Gastrocnemius medialis (tissue), 4 donors: ENCODE measurements at regions not wholly inside any gene's neighbourhood (a gene's known extent, or its start where the extent isn't known, plus 50 kb on each side); places are given as distances from the start of the nearest gene placed in this dataset.

Experiments used
- ATAC-seq, 2 donors: fragments of 150-250 bp; one replicate each; pipeline ENCODE4 v1.9.1; 2016
- DNase-seq, 2 donors: peaks; one replicate each; pipeline ENCODE4 v3.0.0-alpha.2; 2019
- H3K27ac ChIP-seq, 4 donors: fragments of 200-600 bp; sonication (generic); 1 replicate in 1 of 4; 2 replicates in 3 of 4; pipeline ENCODE4 v1.5.1; 2016 to 2018; ENCODE audit warnings: mild to moderate bottlenecking in 2 of 4, moderate library complexity in 1 of 4
- H3K27me3 ChIP-seq, 3 donors: fragments of 200-600 bp; sonication (generic) in 2 of 3; 1 replicate in 1 of 3; 2 replicates in 2 of 3; pipeline versions ENCODE4 v1.5.1 to v1.6.0; 2016 to 2019; ENCODE audit warnings: mild to moderate bottlenecking in 1 of 3, moderate library complexity in 1 of 3
- H3K36me3 ChIP-seq, 2 donors: fragments of 200-600 bp; sonication (generic) in 1 of 2; one replicate each; pipeline ENCODE4 v1.5.1; 2017 to 2018
- H3K4me1 ChIP-seq, 2 donors: fragments of 200-600 bp; sonication (generic) in 1 of 2; one replicate each; pipeline ENCODE4 v1.5.1; 2016 to 2017; ENCODE audit warnings: mild to moderate bottlenecking in 2 of 2
- H3K4me3 ChIP-seq, 4 donors: fragments of 200-600 bp; sonication (generic) in 3 of 4; 1 replicate in 1 of 4; 2 replicates in 3 of 4; pipeline ENCODE4 v1.5.1; 2016 to 2019; ENCODE audit warnings: mild to moderate bottlenecking in 2 of 4
- H3K9me3 ChIP-seq, 3 donors: fragments of 200-600 bp; sonication (generic) in 2 of 3; 1 replicate in 1 of 3; 2 replicates in 2 of 3; pipeline ENCODE4 v1.5.1; 2016 to 2019
- POLR2A ChIP-seq, 2 donors: fragments of 450-650 bp; IDR thresholded peaks; one replicate each; pipeline ENCODE4 v1.6.1; 2017; ENCODE audit warnings: antibody characterized with exemption in 2 of 2, mild to moderate bottlenecking in 2 of 2, moderate library complexity in 2 of 2
- in situ Hi-C, 4 donors: fragments of 200-750 bp; cut with MboI; loops; one replicate each; pipeline versions ENCODE4 v1.15.0 to v1.8.0; 2017; ENCODE audit warnings: low sequenced_read_pairs in 4 of 4
- intact Hi-C: fragments of 100-400 bp; cut with DNase I; formaldehyde crosslinking; loops from one replicate; pipeline ENCODE4 v1.15.1; 2023; ENCODE audit warnings: low total_unique reads
- TF ChIP-seq, protein P1 (sequence below), 5 experiments: fragments of 450-650 bp in 3 of 5; fragments of 200-600 bp in 2 of 5; sonication (generic) in 2 of 5; IDR thresholded peaks in 4 of 5; conservative IDR thresholded peaks in 1 of 5; 1 replicate in 4 of 5; 2 replicates in 1 of 5; pipeline ENCODE4 v1.5.1; 2016 to 2019; ENCODE audit warnings: antibody characterized with exemption in 5 of 5, mild to moderate bottlenecking in 3 of 5, moderate library complexity in 3 of 5

DNA sequence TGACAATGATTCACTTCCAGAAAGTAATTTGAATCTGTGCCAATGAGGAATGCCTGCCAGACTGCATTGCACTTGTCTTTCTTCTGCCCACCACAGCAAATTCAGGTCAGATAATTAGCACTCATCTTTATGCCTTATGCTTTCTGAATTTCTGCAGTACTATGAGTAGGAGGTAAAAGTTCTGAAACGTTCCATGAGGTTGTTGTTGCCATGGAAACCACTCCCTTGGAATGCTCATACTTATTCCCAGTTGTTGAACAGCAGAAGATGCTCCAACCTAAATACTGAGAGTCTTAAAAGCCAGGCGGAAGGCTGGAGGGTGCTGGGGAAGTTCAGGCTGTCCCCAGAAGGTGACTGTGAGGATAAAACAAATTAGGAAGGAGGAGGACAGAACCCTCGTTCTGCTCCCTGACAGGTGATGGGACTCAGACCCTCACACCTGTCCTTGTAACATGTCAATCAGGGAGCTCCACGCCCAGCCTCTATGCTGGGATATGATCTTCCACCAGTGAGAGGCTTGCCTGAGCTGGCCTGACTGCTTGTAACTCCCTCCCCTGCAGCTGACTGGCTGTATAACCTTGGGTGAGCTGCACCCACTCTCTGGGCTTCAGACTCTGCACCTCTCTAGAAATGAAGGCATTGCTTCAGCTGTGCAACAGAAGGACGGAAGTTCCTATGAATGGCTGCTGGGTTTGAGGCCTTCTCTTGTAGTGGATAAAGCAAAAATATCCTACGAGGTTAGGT, 554.3 kb upstream of the MGMT start:
- intact Hi-C loops (no loop called here), in situ Hi-C loops (no loop called here)
- H3K4me1 ChIP-seq, result peaks cover 0 to 6% of the 10 kb centered on the region in 2 donors
- H3K27ac ChIP-seq, result no peak overlapping the region
- H3K27me3 ChIP-seq, result no peaks in the 10 kb centered on the region
- TF ChIP-seq, protein P1, sequence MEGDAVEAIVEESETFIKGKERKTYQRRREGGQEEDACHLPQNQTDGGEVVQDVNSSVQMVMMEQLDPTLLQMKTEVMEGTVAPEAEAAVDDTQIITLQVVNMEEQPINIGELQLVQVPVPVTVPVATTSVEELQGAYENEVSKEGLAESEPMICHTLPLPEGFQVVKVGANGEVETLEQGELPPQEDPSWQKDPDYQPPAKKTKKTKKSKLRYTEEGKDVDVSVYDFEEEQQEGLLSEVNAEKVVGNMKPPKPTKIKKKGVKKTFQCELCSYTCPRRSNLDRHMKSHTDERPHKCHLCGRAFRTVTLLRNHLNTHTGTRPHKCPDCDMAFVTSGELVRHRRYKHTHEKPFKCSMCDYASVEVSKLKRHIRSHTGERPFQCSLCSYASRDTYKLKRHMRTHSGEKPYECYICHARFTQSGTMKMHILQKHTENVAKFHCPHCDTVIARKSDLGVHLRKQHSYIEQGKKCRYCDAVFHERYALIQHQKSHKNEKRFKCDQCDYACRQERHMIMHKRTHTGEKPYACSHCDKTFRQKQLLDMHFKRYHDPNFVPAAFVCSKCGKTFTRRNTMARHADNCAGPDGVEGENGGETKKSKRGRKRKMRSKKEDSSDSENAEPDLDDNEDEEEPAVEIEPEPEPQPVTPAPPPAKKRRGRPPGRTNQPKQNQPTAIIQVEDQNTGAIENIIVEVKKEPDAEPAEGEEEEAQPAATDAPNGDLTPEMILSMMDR (IDR thresholded peaks at IDR 0.05 in 4 of 5, conservative IDR thresholded peaks at IDR 0.05 in 1 of 5), result no peak
- no peak for TF ChIP-seq POLR2A (IDR thresholded peaks at IDR 0.05)
- no peaks in the 10 kb centered on the region for H3K9me3 ChIP-seq
- no peaks in the 10 kb centered on the region for H3K36me3 ChIP-seq
- no peak for DNase-seq
- no peak overlapping the region for H3K4me3 ChIP-seq
- no peak for ATAC-seq

DNA sequence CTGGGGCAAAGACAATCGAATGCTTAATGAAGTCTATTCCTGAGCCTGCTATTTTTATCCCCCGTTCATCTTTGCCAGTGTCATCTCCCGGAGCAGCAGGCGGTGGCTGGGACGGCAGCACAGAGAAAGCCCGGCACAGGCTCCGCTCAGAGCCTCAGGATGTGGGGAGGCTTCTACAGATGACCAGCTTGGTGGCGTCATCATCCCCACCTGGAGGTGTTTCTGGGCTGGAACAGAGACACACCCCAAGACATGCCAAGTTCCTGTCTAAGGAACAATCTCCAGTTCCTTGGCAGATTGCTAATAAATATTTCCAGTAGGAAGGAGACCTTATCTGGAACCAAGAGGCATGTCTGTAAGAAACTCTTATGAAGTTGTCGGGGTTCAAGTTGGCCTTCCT, 552.4 kb upstream of the MGMT start:
- in situ Hi-C loops (no loop called here), intact Hi-C loops (no loop called here)
- Histone ChIP-seq H3K4me1 (peaks cover 0 to 6% of the 10 kb centered on the region in 2 donors), H3K4me3 (peak overlapping the region in 2 of 4 donors; percentile 9 to 13), H3K27ac (peak overlapping the region; percentile 36 to 57 (median 52)), H3K36me3 (no peaks in the 10 kb centered on the region), H3K27me3 (no peaks in the 10 kb centered on the region), H3K9me3 (no peaks in the 10 kb centered on the region)
- ATAC-seq, result peak; percentile 60 to 64
- peak in 1 of 2 donors; percentile 15 for TF ChIP-seq POLR2A (IDR thresholded peaks at IDR 0.05)
- TF ChIP-seq, protein P1 (IDR thresholded peaks at IDR 0.05 in 4 of 5, conservative IDR thresholded peaks at IDR 0.05 in 1 of 5), result no peak
- DNase-seq, result peak; percentile 42 to 67

- TF ChIP-seq, protein P1 (IDR thresholded peaks at IDR 0.05 in 4 of 5, conservative IDR thresholded peaks at IDR 0.05 in 1 of 5), result no peak
- TF ChIP-seq POLR2A (IDR thresholded peaks at IDR 0.05), result no peak
- no peaks in the 10 kb centered on the region for H3K27me3 ChIP-seq
- H3K9me3 ChIP-seq, result no peaks in the 10 kb centered on the region
- H3K36me3 ChIP-seq, result no peaks in the 10 kb centered on the region
- intact Hi-C loops (no loop called here), in situ Hi-C loops (no loop called here)
- DNase-seq (no peak), ATAC-seq (no peak)
- peak overlapping the region in 2 of 4 donors; percentile 9 to 13 for H3K4me3 ChIP-seq
- H3K4me1 ChIP-seq, result peaks cover 0 to 6% of the 10 kb centered on the region in 2 donors
- H3K27ac ChIP-seq, result peak overlapping the region; percentile 36 to 57 (median 52)
Observed at GRCh38 chr10:128915630-128916029, 551.4 kb upstream of the MGMT start.

DNA sequence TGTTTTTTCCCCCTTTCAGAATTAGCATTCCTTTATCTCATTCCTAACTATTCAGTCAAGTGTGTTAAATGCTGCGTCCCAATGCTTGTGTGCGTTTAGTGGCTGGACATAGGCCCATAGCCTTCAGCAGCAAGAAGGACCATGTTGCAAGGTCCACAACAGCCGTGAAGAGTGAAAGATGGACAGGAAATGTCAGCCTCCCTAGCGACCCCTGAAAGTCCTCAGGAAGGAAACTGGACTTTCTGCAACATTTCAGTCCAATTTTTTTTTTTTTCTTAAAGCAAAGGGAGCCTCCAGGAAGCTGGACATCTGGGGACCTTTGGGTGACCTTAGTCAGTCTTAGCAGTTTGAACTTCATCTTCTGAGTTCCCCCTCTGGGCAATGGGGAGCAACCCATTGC, 550.7 kb upstream of the MGMT start:
- ATAC-seq (no peak), DNase-seq (no peak)
- no peaks in the 10 kb centered on the region for H3K27me3 ChIP-seq
- no peaks in the 10 kb centered on the region for H3K9me3 ChIP-seq
- peaks cover 0 to 6% of the 10 kb centered on the region in 2 donors for H3K4me1 ChIP-seq
- no peak overlapping the region for H3K4me3 ChIP-seq
- TF ChIP-seq, protein P1 (IDR thresholded peaks at IDR 0.05 in 4 of 5, conservative IDR thresholded peaks at IDR 0.05 in 1 of 5), result no peak
- TF ChIP-seq POLR2A (IDR thresholded peaks at IDR 0.05), result no peak
- intact Hi-C loops, result no loop called here
- in situ Hi-C loops, result no loop called here
- peak overlapping the region in 1 of 4 donors; percentile 18 for H3K27ac ChIP-seq
- no peaks in the 10 kb centered on the region for H3K36me3 ChIP-seq
